Dedifferentiated amniotic fluid mesenchymal stem cell (primary cell): ENCODE measurements at regions not wholly inside any gene's neighbourhood (a gene's known extent, or its start where the extent isn't known, plus 50 kb on each side); places are given as distances from the start of the nearest gene placed in this dataset.

ENCODE experiments used
- DNase-seq: peaks from one replicate; pipeline ENCODE4 v3.0.0-alpha.2; 2016; ENCODE audit errors: extremely low spot score

- DNase-seq, result no peak
Observed at GRCh38 chr18:73962256-73962655, 185.4 kb downstream of the FBXO15 start.

- DNase-seq, result no peak
Observed at GRCh38 chr18:73961804-73962203, 185.8 kb downstream of the FBXO15 start.

- DNase-seq, result no peak
Observed at GRCh38 chr18:73959352-73959751, 188.3 kb downstream of the FBXO15 start.

- no peak for DNase-seq
Observed at GRCh38 chr18:73954268-73954667, 193.4 kb downstream of the FBXO15 start.

GRCh38 chr18:73952296-73952946 is 195.2 kb downstream of the FBXO15 start:
- DNase-seq, result no peak

- no peak for DNase-seq
Observed at GRCh38 chr18:73950116-73950700, 197.4 kb downstream of the FBXO15 start.

GRCh38 chr18:73948497-73948896 is 199.1 kb downstream of the FBXO15 start:
- DNase-seq, result no peak

- no peak for DNase-seq
Observed at GRCh38 chr18:73948084-73948483, 199.6 kb downstream of the FBXO15 start.

- no peak for DNase-seq
Observed at GRCh38 chr18:73947180-73947921, 200.3 kb downstream of the FBXO15 start.

GRCh38 chr18:73945130-73945792 is 202.4 kb downstream of the FBXO15 start:
- no peak for DNase-seq

- DNase-seq, result no peak
Observed at GRCh38 chr18:73944715-73945114, 202.9 kb downstream of the FBXO15 start.

GRCh38 chr18:73943763-73944162 is 203.9 kb downstream of the FBXO15 start:
- no peak for DNase-seq

GRCh38 chr18:73942956-73943355 is 204.7 kb downstream of the FBXO15 start:
- DNase-seq, result no peak

GRCh38 chr18:73942081-73942625 is 205.5 kb downstream of the FBXO15 start:
- DNase-seq, result no peak

GRCh38 chr18:73940721-73941120 is 206.9 kb downstream of the FBXO15 start:
- no peak for DNase-seq

- DNase-seq, result no peak
Observed at GRCh38 chr18:73939391-73939790, 208.2 kb downstream of the FBXO15 start.

GRCh38 chr18:73933685-73934084 is 213.9 kb downstream of the FBXO15 start:
- no peak for DNase-seq

- no peak for DNase-seq
Observed at GRCh38 chr18:73932976-73933375, 214.7 kb downstream of the FBXO15 start.

GRCh38 chr18:73927496-73927895 is 220.1 kb downstream of the FBXO15 start:
- DNase-seq, result no peak

- no peak for DNase-seq
Observed at GRCh38 chr18:73924836-73925235, 222.8 kb downstream of the FBXO15 start.

GRCh38 chr18:73924307-73924706 is 223.3 kb downstream of the FBXO15 start:
- DNase-seq, result no peak

GRCh38 chr18:73923866-73924265 is 223.8 kb downstream of the FBXO15 start:
- DNase-seq, result peak; percentile 32
